Activated CD8-positive, alpha-beta memory T cell treated with anti-CD3 and anti-CD28 coated beads for 48 hours (primary cell): ENCODE measurements at regions not wholly inside any gene's neighbourhood (a gene's known extent, or its start where the extent isn't known, plus 50 kb on each side); places are given as distances from the start of the nearest gene placed in this dataset.

Source experiments
- DNase-seq, 3 experiments: peaks; one replicate each; pipeline ENCODE4 v3.0.0-alpha.2; 2020; ENCODE audit warnings: low read depth in 2 of 3, low spot score in 2 of 3

DNA sequence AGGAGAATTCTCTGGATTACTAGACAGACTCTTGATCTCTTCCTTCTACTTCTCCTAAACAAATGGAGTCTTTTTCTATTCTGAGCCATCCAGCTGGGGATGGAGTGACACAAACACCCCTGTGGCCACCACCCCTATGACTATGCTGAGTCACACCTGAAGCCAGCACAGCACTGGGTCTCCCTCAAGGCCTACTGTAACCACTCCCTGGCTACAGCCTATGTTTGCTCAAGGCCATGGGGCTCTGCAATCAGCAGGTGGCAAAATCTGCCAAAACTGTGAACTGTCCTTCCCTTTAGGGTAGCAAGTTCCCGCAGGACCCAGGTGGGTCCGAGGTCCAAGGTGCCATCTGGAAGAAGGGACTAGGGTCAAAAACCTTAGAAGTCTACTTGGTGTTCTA, 132.3 kb downstream of the TINAG start:
- no peak for DNase-seq

DNA sequence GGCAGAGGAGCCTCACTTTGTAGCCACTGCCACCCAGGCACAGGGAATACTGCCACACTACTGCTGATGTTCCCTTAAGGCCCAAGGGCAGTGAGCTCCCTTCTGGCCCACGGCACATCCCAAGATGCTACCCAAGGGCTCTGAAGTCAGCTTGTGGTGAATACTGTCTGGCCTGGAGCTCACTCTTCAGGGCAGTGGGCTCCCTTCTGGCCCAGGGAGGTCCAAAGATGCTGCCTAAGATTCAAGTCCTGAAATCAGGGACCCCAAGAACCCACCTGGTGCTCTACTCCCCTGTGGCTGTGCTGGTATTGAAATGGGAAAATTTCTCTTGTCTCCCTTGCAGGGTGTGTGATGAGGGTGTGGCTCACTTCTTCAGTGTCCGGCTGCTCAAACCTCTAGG, 132.8 kb downstream of the TINAG start:
- DNase-seq, result no peak

DNA sequence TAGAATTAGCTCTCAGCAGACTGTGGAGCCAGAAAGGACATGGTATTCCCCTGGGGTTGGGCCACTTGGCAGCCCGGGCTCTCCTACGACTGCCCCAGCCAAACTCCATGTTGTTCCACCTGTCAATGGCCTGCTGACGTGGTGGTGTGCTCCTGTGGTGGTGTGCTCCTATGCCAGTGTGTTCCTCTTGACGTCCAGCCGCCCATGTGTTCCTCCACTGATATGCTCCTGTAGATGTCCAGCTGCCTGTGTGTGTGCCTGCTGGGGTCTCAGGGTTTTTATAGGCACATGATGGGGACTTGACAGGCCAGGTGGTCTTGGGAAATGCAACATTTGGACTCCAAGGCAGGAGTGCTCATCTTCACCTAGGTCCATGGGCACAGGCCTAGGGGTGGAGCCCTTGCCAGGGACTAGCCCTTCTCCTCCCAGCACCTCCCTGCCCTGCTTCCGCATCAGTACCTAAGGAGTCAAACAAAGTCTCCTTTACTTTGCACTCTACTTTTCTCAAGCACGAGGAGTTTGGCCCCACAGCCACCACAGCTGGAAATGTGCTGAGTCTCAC, 133.5 kb downstream of the TINAG start:
- no peak for DNase-seq

DNA sequence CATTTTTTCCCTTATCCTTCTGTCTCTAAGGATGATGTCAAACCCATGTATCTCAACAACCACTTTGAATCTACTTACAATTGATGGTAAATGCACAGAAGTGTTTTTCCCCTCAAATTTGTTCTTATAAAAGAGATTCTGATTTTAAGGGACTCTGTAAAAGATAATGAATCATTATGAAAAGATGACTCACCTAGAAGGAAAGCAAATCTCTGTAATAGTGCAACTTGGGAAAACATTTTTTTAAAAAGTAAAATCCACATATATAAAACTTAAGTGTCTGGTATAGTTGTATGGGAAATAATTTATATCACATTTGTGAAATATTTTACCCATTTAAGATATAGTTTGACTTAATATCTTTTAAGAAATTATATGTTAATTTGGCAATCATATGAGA, 137.0 kb downstream of the TINAG start:
- DNase-seq, result no peak

DNA sequence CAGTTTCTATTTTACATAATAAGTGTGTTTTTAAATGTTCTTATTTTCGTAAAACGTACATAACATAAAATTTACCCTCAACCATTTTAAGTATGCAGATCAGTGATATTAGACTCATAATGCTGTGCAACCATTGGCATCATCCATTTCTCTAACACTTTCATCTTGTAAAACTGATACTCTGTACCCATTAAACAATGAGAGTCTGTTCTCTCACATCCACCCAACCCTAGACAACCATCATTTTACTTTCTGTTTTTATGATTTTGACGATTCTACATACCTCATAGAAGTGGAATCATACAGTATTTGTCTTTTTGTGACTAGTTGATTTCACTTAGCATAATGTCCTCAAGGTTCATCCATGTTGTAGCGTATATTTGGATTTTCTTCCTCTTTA, 140.4 kb downstream of the TINAG start:
- no peak for DNase-seq

DNA sequence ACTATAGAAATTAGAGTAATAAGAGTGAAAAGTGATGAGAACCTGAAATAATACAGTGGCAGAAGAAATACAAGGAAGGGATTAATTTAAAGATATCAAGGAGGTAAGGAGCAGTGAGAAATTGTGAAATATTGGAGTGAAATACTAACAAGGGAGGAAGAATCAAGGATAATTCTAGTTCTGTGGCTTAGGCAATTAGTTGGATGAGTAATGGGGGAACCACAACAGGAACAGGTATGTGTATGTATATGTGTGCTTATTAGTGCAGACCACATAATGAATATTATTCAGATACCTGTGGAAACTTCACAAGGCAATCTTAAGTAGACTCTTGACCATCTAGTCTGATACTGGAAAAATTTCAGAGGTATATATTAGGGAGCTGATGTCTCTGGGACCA, 143.3 kb downstream of the TINAG start:
- no peak for DNase-seq

DNA sequence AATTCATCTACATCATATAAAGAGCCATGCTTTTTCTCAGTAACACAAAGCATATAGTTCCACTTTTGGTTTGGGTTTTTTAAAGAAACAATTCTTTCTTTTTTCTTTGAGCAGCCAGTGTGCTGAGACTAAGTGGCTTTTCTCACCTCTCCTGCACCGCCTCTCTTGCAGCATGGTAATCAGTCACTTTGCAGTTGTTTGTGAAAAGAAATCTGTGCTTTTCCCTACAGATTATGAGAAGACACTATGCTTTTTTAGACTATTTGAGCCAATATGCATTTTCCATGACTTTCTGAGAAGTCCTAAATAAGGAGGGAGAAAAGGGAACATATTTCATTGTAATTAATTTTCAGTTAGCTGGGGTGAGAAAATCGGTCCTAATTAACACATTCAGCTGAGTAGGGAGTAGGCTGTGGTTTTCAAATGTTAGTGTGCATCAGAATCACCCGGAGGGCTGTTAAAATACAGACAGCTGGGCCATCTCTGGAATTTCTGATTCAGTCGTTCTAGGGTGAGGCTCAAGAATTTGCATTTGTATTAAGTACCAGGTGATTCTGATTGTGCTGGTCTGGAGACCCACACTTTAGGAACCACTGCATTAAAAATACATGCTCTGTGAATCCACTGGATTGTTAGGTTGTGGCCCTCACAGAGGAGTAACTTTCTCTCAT, 155.2 kb downstream of the TINAG start:
- DNase-seq, result no peak

DNA sequence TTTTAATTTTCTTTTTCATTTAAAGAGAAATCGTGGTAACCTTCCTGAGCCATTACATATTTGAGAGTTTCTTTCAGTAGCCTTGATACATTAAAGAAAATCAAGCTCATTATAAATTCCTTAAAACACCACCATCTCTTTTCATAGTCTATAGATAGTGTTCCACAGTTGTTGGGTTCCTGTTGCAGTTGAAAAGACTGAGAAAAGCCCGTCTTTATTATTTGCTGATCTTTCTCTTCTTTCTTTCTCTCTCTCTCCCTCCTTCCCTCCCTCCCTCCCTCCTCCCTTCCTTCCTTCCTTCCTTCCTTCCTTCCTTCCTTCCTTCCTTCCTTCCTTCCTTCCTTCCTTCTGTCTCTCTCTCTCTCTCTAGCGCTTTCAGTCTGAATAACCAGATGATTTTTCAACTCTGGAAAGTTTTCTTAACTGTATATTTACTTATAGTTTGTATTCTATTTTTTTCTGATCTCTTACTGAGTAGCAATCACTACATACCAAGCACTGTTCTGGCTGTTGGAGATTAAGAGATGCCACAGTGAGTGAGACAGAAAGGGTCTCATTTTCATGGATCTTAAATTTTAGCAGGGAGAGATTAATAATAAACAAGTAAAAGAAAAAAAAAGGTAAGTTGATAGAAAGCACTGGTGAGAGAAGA, 157.5 kb downstream of the TINAG start:
- no peak for DNase-seq

DNA sequence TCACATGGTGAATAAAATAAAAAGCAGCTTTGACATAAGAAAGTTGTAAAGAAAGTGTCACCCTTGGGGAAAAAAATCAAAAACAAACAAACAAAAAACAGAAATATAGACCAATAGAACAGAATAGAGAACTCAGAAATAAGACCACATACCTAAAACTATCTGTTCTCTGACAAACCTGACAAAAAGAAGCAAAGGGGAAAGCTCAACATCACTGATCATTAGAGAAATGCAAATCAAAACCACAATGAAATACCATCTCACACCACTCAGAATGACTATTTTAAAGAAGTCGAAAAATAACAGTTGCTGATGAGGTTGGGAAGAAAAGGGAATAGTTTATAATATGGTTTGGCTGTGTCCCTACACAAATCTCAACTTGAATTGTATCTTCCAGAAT, 159.1 kb downstream of the TINAG start:
- no peak for DNase-seq

DNA sequence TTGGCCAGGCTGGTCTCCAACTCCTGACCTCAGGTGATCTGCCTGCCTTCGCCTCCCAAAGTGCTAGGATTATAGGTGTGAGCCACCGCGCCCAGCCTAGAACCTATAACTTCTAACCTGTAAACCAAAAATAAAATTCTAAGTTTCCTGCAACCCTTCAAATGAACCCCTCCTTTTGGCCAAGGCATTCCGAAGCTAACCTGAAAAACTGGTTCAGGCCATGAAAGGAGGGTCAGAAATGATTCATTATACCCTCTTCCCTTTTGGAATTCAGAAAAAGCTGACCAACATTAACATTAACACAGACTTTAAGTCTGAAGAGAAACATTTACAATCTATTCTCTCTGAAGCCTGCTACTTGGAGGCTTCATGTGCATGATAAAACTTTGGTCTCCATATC, 165.1 kb downstream of the TINAG start:
- no peak for DNase-seq

DNA sequence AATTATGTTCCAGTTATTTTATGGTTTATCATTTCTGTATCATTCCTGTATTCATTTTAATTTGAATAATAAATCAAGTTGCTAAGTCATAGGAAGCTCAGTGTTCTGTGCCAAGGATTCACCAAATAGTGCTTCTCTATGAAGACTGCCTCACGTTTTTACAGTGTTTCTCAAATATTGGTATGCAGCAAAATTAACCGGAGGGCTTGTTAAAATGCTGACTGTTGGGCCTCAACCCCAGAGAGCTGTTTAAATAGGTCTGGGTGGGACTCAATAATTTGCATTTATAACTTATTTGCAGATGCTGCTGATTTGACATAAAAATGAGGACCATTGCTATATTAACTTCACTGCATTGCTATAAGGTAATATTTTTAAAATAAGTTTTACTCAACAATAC, 166.7 kb downstream of the TINAG start:
- no peak for DNase-seq

DNA sequence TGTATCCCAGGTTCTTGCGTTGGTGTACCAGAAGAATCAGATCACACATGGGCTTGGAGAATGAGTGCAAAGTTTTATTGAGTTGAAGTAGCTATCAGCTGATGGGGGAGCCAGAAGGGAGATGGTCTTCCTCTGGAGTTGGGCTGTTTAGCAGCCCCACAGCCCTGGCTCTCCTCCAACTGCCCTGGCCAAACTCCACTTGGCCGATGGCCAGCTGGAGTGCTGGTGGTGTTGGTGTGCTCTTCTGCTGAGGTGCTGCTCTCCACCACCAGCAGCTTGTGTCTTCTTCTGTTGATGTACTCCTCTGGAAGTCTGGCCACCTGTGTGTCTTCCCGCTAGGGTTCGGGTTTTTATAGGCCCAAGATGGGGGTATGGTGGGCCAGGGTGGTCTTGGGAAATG, 172.8 kb downstream of the TINAG start:
- no peak for DNase-seq

DNA sequence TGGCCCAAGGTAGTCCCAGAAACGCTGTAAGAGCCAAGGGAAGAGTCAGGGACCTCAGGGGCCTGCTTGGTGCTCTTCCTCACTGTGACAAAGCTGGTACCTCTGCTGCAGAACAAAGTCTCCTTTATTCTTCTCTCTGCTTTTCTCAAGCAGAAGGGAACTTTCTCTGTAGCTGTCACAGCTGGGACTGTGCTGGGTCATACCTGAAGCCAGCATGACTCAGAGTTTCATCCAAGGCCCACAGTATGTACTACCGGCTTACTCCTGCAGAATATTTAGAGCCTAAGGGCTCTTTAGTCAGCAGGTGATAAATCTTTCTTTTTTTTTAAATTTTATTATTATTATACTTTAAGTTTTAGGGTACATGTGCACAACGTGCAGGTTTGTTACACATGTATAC, 183.2 kb downstream of the TINAG start:
- DNase-seq, result no peak

DNA sequence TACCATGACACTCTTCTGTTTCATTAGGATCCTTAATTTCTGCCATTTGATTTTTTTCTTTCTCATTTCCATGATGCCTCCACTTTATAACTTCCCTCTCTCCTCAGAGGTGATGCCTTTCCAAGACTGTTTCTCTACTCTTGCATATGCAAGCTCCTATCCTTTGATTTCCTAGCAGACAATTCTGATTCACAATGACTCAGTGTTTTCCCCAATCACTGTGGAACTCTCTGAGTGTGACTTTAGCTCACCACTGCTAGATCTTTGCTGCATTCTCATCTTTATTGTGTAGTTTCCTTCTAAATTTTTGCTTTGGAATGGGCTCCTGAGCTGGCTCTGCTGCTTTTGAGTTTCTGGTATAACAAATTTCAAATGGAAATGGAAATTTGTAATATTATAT, 184.9 kb downstream of the TINAG start:
- DNase-seq, result no peak

DNA sequence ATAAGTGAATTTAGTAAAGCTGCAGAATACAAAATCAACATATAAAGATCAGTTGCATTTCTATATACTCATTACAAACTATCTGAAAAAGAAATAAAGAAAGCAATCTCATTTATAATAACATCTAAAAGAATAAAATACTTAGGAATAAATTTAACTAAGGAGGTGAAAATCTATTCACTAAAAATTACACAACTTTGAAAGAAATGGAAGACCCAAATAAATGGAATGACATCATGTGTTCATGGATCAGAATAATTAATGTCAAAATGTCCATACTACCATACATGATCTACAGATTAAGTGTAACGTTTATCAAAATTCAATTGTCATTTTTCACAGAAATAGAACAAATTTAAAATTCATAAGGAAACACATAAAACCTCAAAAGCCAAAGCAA, 194.9 kb downstream of the TINAG start:
- DNase-seq, result no peak

DNA sequence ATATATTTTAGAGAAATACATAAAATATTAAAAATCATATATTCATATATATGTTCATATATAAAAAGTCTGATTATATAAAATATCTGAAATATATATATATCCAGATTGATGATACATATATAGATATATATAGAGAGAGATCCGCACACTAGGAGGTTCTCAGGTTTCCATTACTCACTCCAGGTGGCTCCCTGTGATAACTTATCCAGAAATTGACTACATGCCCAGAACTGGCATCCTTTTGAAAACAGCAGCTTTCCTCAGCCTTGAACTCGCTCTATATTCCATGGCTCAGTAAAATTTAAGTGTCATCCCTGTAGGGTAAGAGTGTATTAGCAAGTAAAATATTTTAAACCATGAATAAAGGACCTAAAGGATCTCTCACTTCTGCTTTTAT, 206.8 kb downstream of the TINAG start:
- no peak for DNase-seq

DNA sequence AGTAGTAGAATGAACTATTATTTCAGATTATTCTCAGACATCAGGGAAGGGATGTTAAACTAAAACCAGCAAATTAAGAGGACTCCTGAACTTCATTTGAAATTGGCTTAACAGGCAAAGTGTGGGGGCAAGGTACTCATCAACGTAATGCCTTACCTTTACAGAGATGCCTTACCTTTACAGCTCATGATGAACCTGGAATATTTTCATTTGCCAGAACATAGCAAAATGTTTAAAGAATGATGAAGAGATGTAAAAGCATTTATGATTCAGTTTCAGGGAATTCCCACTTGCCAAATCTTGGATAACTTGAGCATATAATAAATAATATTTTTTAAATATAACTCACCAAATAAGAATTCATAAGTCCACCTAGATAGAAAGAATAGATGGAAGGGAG, 207.5 kb downstream of the TINAG start:
- no peak for DNase-seq

DNA sequence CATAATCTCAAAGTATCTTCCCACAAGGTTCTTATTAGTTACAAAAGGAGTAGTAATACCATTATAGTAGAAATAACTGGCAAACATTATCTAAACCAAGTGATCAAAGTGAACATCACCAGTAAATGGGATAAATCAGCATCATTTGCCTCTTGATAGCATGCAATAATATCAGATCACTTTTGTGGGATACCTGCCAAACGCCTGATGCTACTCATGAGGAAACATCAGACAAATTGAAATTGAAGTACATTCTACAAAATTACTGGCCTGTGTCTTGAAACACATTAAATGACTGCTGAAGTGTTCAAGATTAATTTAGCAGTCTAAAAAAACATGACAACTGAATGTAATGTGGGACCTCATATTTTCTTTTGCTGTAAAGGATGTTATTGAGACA, 208.1 kb downstream of the TINAG start:
- DNase-seq, result no peak

DNA sequence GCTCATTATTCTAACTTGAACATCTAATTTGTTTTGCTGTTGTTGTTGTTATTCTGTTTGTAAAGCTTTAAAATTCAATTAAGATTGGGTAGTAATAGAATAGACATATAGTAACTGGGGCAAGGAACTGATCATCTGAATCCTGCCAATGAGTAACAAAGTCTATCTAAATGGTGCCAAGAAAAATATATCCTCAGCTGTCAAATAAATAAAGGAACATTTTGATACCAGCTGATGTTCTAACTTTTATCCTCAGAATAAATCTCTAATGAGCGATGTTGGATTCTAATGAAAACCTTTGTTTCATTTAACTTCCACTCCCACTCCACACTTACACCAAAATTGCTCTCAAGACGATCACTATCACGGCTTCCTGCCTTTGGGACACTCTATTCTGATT, 210.9 kb downstream of the TINAG start:
- DNase-seq, result no peak

DNA sequence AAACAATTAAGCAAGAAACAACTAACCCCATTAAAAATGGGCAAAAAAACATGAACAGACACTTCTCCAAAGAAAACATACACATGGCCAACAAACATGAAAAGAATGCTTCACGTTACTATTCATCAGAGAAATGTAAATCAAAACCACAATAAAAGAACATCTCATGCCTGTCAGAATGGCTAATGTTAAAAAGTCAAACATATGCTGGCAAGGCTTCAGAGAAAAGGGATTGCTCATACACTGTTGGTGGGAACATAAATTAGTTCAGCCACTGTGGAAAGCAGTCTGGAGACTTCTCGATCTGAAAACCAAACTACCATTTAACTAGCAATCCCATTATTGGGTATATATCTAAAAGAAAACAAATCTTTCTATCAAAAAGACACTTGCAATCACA, 217.5 kb downstream of the TINAG start:
- no peak for DNase-seq

DNA sequence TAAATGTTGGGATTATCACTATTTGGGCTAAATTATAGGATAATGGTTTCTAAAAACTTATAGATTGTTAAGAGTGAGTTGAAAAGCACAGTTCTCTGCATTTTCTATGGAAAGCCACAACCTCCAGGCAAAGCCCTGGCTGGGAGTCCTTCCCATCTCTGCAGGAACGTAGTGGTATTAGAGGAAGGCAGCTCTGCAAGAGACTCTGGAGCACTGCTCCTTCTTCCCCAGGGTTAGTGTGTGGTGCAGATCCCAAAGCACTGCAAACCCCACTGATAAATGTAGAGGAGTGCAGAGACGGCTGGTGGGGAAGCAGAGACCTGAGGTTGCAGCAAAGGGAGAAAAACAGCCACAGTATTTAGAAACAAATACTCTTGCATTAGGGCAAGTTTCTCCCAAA, 225.3 kb downstream of the TINAG start:
- DNase-seq, result no peak

DNA sequence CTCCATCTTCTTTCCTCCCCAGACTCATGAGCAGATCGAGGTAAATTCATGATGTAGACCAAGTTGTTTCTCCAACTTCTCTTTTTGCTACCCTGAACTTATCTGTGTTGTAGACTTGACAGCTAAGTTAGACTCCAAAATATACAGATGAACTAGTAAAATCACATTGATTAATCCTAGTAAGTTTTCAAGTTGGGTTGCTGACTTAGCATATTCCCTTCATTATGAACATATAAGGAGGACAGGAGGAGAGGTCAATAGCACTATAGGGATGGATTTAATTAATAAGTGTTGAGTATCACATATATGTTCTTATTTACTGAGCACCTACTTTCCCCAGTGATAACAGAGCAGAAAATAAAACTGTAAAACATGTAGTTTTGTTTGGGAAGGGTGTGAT, 227.3 kb downstream of the TINAG start:
- DNase-seq, result no peak

DNA sequence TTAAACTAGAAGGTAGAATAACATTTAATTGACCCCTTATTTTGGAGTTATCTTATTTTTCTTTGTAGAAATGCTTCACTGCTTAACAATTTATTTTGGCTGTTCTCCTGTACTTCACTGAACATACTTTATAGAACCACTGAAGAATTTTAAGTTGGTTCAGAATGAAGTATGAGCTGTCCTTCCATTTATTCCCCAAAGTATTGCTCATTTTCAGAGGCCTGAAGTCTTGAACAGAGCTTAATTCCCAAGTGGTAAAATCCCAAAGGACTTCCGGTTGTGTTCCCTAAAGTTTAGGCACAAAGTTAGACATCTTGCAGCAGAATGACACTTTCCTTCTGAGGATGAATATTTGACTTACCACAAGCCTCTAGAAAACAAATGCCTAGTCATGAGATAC, 233.3 kb downstream of the TINAG start:
- DNase-seq, result no peak
